ENCODE measurements at regions not wholly inside any gene's neighbourhood (a gene's known extent, or its start where the extent isn't known, plus 50 kb on each side); places are given as distances from the start of the nearest gene placed in this dataset.

GRCh38 chr6:11386323-11386722 lies 151.2 kb upstream of the TMEM170B start (continued):
- TF ChIP-seq CEBPB (IDR thresholded peaks at IDR 0.05; ENCODE audit: borderline replicate concordance in 1 of 2, low read depth in 2 of 2, low read length in 2 of 2) (peak in 1 of 2 experiments; percentile 90; a peak in 2 of 4 replicates), CHD4 (IDR thresholded peaks at IDR 0.05) (no peak), MEF2B (IDR thresholded peaks at IDR 0.05; ENCODE audit: partially characterized antibody, poor library complexity, severe bottlenecking) (peak; percentile 60), SMAD5 (IDR thresholded peaks at IDR 0.05; ENCODE audit: low read depth) (no peak), TCF3 (IDR thresholded peaks at IDR 0.05; ENCODE audit: borderline replicate concordance, insufficient read depth, low read depth, low read length) (peak; percentile 79), IRF4 (IDR thresholded peaks at IDR 0.05; ENCODE audit: low read depth, low read length) (peak; percentile 94), RFX5 (IDR thresholded peaks at IDR 0.05; ENCODE audit: low read depth, low read length) (no peak), RCOR1 (conservative IDR thresholded peaks at IDR 0.05; ENCODE audit: low read depth, low read length) (no peak), EP300 (IDR thresholded peaks at IDR 0.05; ENCODE audit: borderline replicate concordance in 1 of 2, control insufficient read depth in 1 of 2, low read depth in 2 of 2, low read length in 2 of 2) (peak; percentile 87 to 93), E2F4 (IDR thresholded peaks at IDR 0.05; ENCODE audit: low read depth, low read length) (no peak), MTA2 (IDR thresholded peaks at IDR 0.05; ENCODE audit: low read depth) (peak; percentile 65), CUX1 (IDR thresholded peaks at IDR 0.05; ENCODE audit: insufficient replicate concordance, low read depth, low read length) (no peak), ZNF207 (IDR thresholded peaks at IDR 0.05; ENCODE audit: borderline replicate concordance) (no peak), GABPA (IDR thresholded peaks at IDR 0.05; ENCODE audit: low read depth) (peak; percentile 39; the same call in 1 of the 2 replicates), LARP7 (IDR thresholded peaks at IDR 0.05) (no peak), BRCA1 (IDR thresholded peaks at IDR 0.05; ENCODE audit: low read depth, low read length) (no peak), SUPT20H (IDR thresholded peaks at IDR 0.05; ENCODE audit: borderline replicate concordance, control insufficient read depth, low read depth, low read length) (no peak), STAT1 (conservative IDR thresholded peaks at IDR 0.05) (no peak), BHLHE40 (IDR thresholded peaks at IDR 0.05; ENCODE audit: borderline replicate concordance in 1 of 2, low read depth in 2 of 2, low read length in 1 of 2) (peak; percentile 96 to 98), E4F1 (IDR thresholded peaks at IDR 0.05; ENCODE audit: borderline replicate concordance, partially characterized antibody) (no peak), PKNOX1 (IDR thresholded peaks at IDR 0.05) (no peak), YBX1 (IDR thresholded peaks at IDR 0.05) (no peak)

All from GM12878 (cell line).